ENCODE measurements at regions not wholly inside any gene's neighbourhood (a gene's known extent, or its start where the extent isn't known, plus 50 kb on each side); places are given as distances from the start of the nearest gene placed in this dataset.

GRCh38 chr3:99568663-99569335, 69.6 kb upstream of the COL8A1 start:
- FAIRE-seq, result no peak
- Histone ChIP-seq H3K27me3 (ENCODE audit: control insufficient read depth, insufficient read depth, low read length) (no peaks in the 10 kb centered on the region), H3K36me3 (ENCODE audit: control insufficient read depth in 2 of 3, insufficient read depth in 3 of 3, low read length in 3 of 3) (no peaks in the 10 kb centered on the region), H3K27ac (ENCODE audit: low read depth in 2 of 2, low read length in 2 of 2) (no peak overlapping the region), H3K9me3 (ENCODE audit: control insufficient read depth in 2 of 3, insufficient read depth in 1 of 3, low read length in 3 of 3) (peaks cover 0 to 3% (median 0%) of the 10 kb centered on the region in 3 donors), H3K4me3 (ENCODE audit: low read length in 3 of 3) (no peak overlapping the region), H3K4me1 (ENCODE audit: control insufficient read depth in 2 of 3, insufficient read depth in 2 of 3, low read depth in 1 of 3, low read length in 3 of 3) (no peaks in the 10 kb centered on the region), H3K9ac (ENCODE audit: low read length in 3 of 3) (no peak overlapping the region)
- intact Hi-C loops (cut with DNase I), result no loop called here
- no peak for DNase-seq
- TF ChIP-seq, protein P1, sequence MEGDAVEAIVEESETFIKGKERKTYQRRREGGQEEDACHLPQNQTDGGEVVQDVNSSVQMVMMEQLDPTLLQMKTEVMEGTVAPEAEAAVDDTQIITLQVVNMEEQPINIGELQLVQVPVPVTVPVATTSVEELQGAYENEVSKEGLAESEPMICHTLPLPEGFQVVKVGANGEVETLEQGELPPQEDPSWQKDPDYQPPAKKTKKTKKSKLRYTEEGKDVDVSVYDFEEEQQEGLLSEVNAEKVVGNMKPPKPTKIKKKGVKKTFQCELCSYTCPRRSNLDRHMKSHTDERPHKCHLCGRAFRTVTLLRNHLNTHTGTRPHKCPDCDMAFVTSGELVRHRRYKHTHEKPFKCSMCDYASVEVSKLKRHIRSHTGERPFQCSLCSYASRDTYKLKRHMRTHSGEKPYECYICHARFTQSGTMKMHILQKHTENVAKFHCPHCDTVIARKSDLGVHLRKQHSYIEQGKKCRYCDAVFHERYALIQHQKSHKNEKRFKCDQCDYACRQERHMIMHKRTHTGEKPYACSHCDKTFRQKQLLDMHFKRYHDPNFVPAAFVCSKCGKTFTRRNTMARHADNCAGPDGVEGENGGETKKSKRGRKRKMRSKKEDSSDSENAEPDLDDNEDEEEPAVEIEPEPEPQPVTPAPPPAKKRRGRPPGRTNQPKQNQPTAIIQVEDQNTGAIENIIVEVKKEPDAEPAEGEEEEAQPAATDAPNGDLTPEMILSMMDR (IDR thresholded peaks at IDR 0.05; ENCODE audit: borderline replicate concordance, extremely low read depth, insufficient read depth), result no peak

GRCh38 chr3:99565331-99565730, 73.1 kb upstream of the COL8A1 start:
- TF ChIP-seq, protein P1 (IDR thresholded peaks at IDR 0.05; ENCODE audit: borderline replicate concordance, extremely low read depth, insufficient read depth), result no peak
- Histone ChIP-seq H3K4me3 (ENCODE audit: low read length in 3 of 3) (no peak overlapping the region), H3K27me3 (ENCODE audit: control insufficient read depth, insufficient read depth, low read length) (no peaks in the 10 kb centered on the region), H3K36me3 (ENCODE audit: control insufficient read depth in 2 of 3, insufficient read depth in 3 of 3, low read length in 3 of 3) (no peaks in the 10 kb centered on the region), H3K4me1 (ENCODE audit: control insufficient read depth in 2 of 3, insufficient read depth in 2 of 3, low read depth in 1 of 3, low read length in 3 of 3) (no peaks in the 10 kb centered on the region), H3K9ac (ENCODE audit: low read length in 3 of 3) (no peak overlapping the region), H3K9me3 (ENCODE audit: control insufficient read depth in 2 of 3, insufficient read depth in 1 of 3, low read length in 3 of 3) (peaks cover 0 to 3% (median 0%) of the 10 kb centered on the region in 3 donors), H3K27ac (ENCODE audit: low read depth in 2 of 2, low read length in 2 of 2) (no peak overlapping the region)
- intact Hi-C loops (cut with DNase I), result no loop called here
- FAIRE-seq (no peak), DNase-seq (no peak)

DNA sequence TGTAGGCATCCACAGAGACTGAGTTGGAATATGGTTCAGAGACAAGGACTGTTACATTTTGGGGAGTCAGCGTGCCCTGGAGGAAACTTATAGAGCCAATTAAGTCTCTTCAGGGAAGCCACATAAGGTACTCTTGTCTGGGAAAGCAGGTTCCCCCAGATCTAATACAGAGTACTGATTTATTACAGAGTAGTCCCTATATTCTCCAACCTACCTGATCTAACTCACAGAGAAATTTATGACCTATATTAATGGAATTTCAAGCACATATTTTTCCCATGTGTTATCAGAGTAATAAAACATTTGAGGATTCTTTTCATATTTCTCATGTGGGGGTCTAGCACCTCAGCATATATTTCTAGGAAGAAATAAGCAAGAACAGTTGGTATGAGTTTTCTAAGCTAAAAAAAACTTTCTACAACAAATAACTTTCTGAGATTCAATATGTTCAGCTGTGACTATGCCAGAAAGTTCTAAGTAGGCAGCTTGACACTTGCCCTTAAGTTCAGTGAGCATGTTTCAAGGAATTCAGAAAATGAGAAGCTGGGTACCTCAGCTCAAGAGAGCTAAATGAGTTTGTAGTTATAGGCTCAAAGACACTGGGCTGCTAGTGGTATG, 75.3 kb upstream of the COL8A1 start:
- DNase-seq, result no peak
- intact Hi-C loops (cut with DNase I), result no loop called here
- Histone ChIP-seq H3K27ac (ENCODE audit: low read depth in 2 of 2, low read length in 2 of 2) (no peak overlapping the region), H3K4me1 (ENCODE audit: control insufficient read depth in 2 of 3, insufficient read depth in 2 of 3, low read depth in 1 of 3, low read length in 3 of 3) (no peaks in the 10 kb centered on the region), H3K4me3 (ENCODE audit: low read length in 3 of 3) (no peak overlapping the region), H3K9me3 (ENCODE audit: control insufficient read depth in 2 of 3, insufficient read depth in 1 of 3, low read length in 3 of 3) (peaks cover 0 to 3% (median 0%) of the 10 kb centered on the region in 3 donors), H3K27me3 (ENCODE audit: control insufficient read depth, insufficient read depth, low read length) (no peaks in the 10 kb centered on the region), H3K9ac (ENCODE audit: low read length in 3 of 3) (no peak overlapping the region), H3K36me3 (ENCODE audit: control insufficient read depth in 2 of 3, insufficient read depth in 3 of 3, low read length in 3 of 3) (no peaks in the 10 kb centered on the region)
- TF ChIP-seq, protein P1 (IDR thresholded peaks at IDR 0.05; ENCODE audit: borderline replicate concordance, extremely low read depth, insufficient read depth), result no peak
- no peak for FAIRE-seq

All from kidney (tissue), 13 donors.